ENCODE measurements at regions not wholly inside any gene's neighbourhood (a gene's known extent, or its start where the extent isn't known, plus 50 kb on each side); places are given as distances from the start of the nearest gene placed in this dataset.

DNA sequence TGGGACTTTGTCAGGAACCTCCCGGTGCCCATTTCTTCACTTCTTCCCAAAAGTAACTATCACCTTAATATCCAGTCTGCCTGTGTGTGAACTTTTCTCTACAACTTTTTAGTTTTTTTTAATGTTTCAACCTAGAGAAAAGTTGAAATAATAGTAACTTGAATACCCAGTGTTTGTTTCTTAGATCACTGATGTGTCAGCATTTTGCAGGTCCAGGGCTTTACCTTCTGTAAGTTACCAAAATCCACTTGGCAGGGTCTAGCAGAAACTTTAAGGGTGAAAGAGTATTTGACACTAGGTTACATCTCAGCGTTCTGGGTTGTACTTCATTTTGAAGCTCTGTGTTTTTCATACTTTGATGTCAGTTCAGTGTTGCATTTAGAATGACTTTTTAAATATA lies 372.7 kb downstream of the ARL4A start:
- Histone ChIP-seq H3K4me1 (ENCODE audit: control insufficient read depth in 1 of 2, insufficient read depth in 2 of 2, low read length in 2 of 2) (peaks cover 0 to 6% of the 10 kb centered on the region in 2 experiments; a peak in 1 of 4 replicates), H3K4me3 (replicated peaks in 1 of 2; ENCODE audit: low read depth in 1 of 2, low read length in 2 of 2) (no peak overlapping the region), H3K79me2 (ENCODE audit: insufficient read depth, low read length) (no peaks in the 10 kb centered on the region), H3K9ac (ENCODE audit: low read length) (no peak overlapping the region), H3K36me3 (ENCODE audit: control insufficient read depth in 1 of 2, insufficient read depth in 2 of 2, low read length in 2 of 2) (no peaks in the 10 kb centered on the region), H3K9me3 (ENCODE audit: control insufficient read depth in 1 of 2, insufficient read depth in 1 of 2, low read depth in 1 of 2, low read length in 2 of 2) (no peaks in the 10 kb centered on the region), H3K27ac (ENCODE audit: low read depth, low read length) (no peak overlapping the region), H4K20me1 (ENCODE audit: insufficient read depth) (no peaks in the 10 kb centered on the region), H3K9me2 (ENCODE audit: insufficient read depth) (no peaks in the 10 kb centered on the region), H3K27me3 (ENCODE audit: insufficient read depth, low read length) (no peaks in the 10 kb centered on the region), H2AFZ (ENCODE audit: low read depth, low read length, poor library complexity, severe bottlenecking) (no peak overlapping the region), H3K4me2 (ENCODE audit: low read length) (no peak overlapping the region)
- BruUV-seq (replicated peaks), result no TSS peak
- ATAC-seq, result no peak
- intact Hi-C loops (cut with micrococcal nuclease), result no loop called here
- RAD21 ChIA-PET (ENCODE audit: low non-redundant PET in 1 of 2, low total read pairs in 2 of 2, uncharacterized antibody in 2 of 2, unreplicated experiment in 2 of 2), result no interaction called here
- TF ChIP-seq ZFX (IDR thresholded peaks at IDR 0.05) (no peak), CBX3 (IDR thresholded peaks at IDR 0.05; ENCODE audit: low read depth) (no peak), SP1 (IDR thresholded peaks at IDR 0.05; ENCODE audit: low read depth) (no peak), SIN3A (IDR thresholded peaks at IDR 0.05; ENCODE audit: low read depth) (no peak), JUND (IDR thresholded peaks at IDR 0.05) (no peak), POLR2AphosphoS5 (IDR thresholded peaks at IDR 0.05; ENCODE audit: low read depth, low read length) (no peak), SRF (IDR thresholded peaks at IDR 0.05; ENCODE audit: low read depth) (no peak), ZNF274 (IDR thresholded peaks at IDR 0.05; ENCODE audit: low read depth, low read length) (no peak), RAD21 (IDR thresholded peaks at IDR 0.05; ENCODE audit: low read depth) (no peak)
- TF ChIP-seq, protein P1, sequence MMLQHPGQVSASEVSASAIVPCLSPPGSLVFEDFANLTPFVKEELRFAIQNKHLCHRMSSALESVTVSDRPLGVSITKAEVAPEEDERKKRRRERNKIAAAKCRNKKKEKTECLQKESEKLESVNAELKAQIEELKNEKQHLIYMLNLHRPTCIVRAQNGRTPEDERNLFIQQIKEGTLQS (IDR thresholded peaks at IDR 0.05), result no peak
- TF ChIP-seq, protein P2, sequence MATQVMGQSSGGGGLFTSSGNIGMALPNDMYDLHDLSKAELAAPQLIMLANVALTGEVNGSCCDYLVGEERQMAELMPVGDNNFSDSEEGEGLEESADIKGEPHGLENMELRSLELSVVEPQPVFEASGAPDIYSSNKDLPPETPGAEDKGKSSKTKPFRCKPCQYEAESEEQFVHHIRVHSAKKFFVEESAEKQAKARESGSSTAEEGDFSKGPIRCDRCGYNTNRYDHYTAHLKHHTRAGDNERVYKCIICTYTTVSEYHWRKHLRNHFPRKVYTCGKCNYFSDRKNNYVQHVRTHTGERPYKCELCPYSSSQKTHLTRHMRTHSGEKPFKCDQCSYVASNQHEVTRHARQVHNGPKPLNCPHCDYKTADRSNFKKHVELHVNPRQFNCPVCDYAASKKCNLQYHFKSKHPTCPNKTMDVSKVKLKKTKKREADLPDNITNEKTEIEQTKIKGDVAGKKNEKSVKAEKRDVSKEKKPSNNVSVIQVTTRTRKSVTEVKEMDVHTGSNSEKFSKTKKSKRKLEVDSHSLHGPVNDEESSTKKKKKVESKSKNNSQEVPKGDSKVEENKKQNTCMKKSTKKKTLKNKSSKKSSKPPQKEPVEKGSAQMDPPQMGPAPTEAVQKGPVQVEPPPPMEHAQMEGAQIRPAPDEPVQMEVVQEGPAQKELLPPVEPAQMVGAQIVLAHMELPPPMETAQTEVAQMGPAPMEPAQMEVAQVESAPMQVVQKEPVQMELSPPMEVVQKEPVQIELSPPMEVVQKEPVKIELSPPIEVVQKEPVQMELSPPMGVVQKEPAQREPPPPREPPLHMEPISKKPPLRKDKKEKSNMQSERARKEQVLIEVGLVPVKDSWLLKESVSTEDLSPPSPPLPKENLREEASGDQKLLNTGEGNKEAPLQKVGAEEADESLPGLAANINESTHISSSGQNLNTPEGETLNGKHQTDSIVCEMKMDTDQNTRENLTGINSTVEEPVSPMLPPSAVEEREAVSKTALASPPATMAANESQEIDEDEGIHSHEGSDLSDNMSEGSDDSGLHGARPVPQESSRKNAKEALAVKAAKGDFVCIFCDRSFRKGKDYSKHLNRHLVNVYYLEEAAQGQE (IDR thresholded peaks at IDR 0.05; ENCODE audit: low read depth), result no peak
- TF ChIP-seq, protein P3, sequence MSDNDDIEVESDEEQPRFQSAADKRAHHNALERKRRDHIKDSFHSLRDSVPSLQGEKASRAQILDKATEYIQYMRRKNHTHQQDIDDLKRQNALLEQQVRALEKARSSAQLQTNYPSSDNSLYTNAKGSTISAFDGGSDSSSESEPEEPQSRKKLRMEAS (IDR thresholded peaks at IDR 0.05), result no peak
- CTCF ChIA-PET, result no interaction called here
- POLR2A ChIA-PET, result no interaction called here
- DNase-seq (ENCODE audit: low read depth, low spot score), result no peak

Measured in HCT116 (cell line).